GM12878 (cell line): ENCODE measurements at regions not wholly inside any gene's neighbourhood (a gene's known extent, or its start where the extent isn't known, plus 50 kb on each side); places are given as distances from the start of the nearest gene placed in this dataset.

Source experiments
- ATAC-seq: fragments of 200-7000 bp; cut with Tn5 transposase; 3 replicates; pipeline ENCODE4 v1.9.1; 2020; ENCODE audit warnings: mild to moderate bottlenecking, moderate library complexity
- BruUV-seq: library from RNA; stranded (reverse); fragments of 400-500 nt; replicated peaks from 2 replicates; lab custom pipeline; 2021; lab: Mats Ljungman, UMichigan
- CTCF ChIA-PET: fragments of 300-600 bp; sonication (Branson Sonifier 250); formaldehyde crosslinking; extraction: SDS; loops from one replicate; lab custom pipeline; 2021; ENCODE audit warnings: inconsistent platforms; lab: Yijun Ruan, JAX
- POLR2A ChIA-PET: fragments of 350-600 bp; formaldehyde crosslinking; extraction: SDS; loops from one replicate; lab custom pipeline; 2021; ENCODE audit warnings: inconsistent platforms; lab: Charles Lee
- RAD21 ChIA-PET: fragments of 300-600 bp; sonication (Branson Sonifier 250); formaldehyde crosslinking; loops from one replicate; lab custom pipeline; 2023; ENCODE audit warnings: antibody characterized with exemption; ENCODE audit not compliant: unreplicated experiment; lab: Charles Lee
- SMC1A ChIA-PET: fragments of 300-600 bp; sonication (Branson Sonifier 250); formaldehyde crosslinking; loops from one replicate; lab custom pipeline; 2023; ENCODE audit not compliant: unreplicated experiment, uncharacterized antibody; lab: Charles Lee
- DNase-seq: peaks from one replicate; pipeline ENCODE4 v3.0.0-alpha.2; 2011; ENCODE audit warnings: low read depth, low spot score
- FAIRE-seq: peaks from 3 replicates; lab custom pipeline; 2011; peaks lifted over from hg19 to GRCh38; lab: Jason Lieb, UNC
- H2AFZ ChIP-seq: 2 replicates; pipeline ENCODE4 v1.6.0; 2011; ENCODE audit warnings: low read depth, low read length, control low read depth; ENCODE audit not compliant: control insufficient read depth
- H3K27ac ChIP-seq: 2 replicates; pipeline ENCODE4 v1.5.1; 2011; ENCODE audit warnings: control low read depth; ENCODE audit not compliant: control insufficient read depth, insufficient read depth
- H3K27me3 ChIP-seq, 2 experiments: replicated peaks in 1 of 2; 2 replicates each; pipeline versions ENCODE4 v1.6.0 to v1.6.1; 2011; ENCODE audit warnings: low read length in 1 of 2; ENCODE audit not compliant: control insufficient read depth in 2 of 2, insufficient read depth in 2 of 2
- H3K36me3 ChIP-seq, 2 experiments: 2 replicates each; pipeline ENCODE4 v1.5.1; 2011; ENCODE audit warnings: low read length in 1 of 2; ENCODE audit not compliant: control insufficient read depth in 2 of 2, insufficient read depth in 2 of 2
- H3K4me1 ChIP-seq: 2 replicates; pipeline ENCODE4 v1.6.1; 2011; ENCODE audit warnings: mild to moderate bottlenecking, low read length, moderate library complexity, mixed read lengths; ENCODE audit not compliant: control insufficient read depth, insufficient read depth
- H3K4me2 ChIP-seq: 2 replicates; pipeline ENCODE4 v1.6.0; 2011; ENCODE audit warnings: control low read depth; ENCODE audit not compliant: control insufficient read depth, insufficient read depth
- H3K4me3 ChIP-seq: fragments of 200-600 bp; sonication (generic); 2 replicates; pipeline ENCODE4 v1.5.1; 2016
- H3K79me2 ChIP-seq: 2 replicates; pipeline ENCODE4 v1.6.0; 2011; ENCODE audit warnings: low read length; ENCODE audit not compliant: control insufficient read depth, insufficient read depth
- H3K9ac ChIP-seq: 2 replicates; pipeline ENCODE4 v1.8.0; 2011; ENCODE audit warnings: low read length, control low read depth, mixed read lengths; ENCODE audit not compliant: control insufficient read depth, insufficient read depth
- H3K9me3 ChIP-seq: replicated peaks from 3 replicates; pipeline ENCODE4 v1.5.1; 2011; ENCODE audit warnings: mild to moderate bottlenecking, low read length; ENCODE audit not compliant: control insufficient read depth, insufficient read depth
- H4K20me1 ChIP-seq: 2 replicates; pipeline ENCODE4 v1.6.0; 2011; ENCODE audit not compliant: control insufficient read depth, insufficient read depth
- ATF7 ChIP-seq: fragments of 450-650 bp; IDR thresholded peaks from 2 replicates; pipeline ENCODE4 v1.6.1; 2016; ENCODE audit warnings: low read depth, mild to moderate bottlenecking
- FOXK2 ChIP-seq: fragments of 450-650 bp; IDR thresholded peaks from 2 replicates; pipeline ENCODE4 v1.6.1; 2017; ENCODE audit warnings: mild to moderate bottlenecking, moderate library complexity
- IKZF1 ChIP-seq: fragments of 450-650 bp; conservative IDR thresholded peaks from 2 replicates; pipeline ENCODE4 v1.6.1; 2017; ENCODE audit warnings: antibody characterized with exemption, mild to moderate bottlenecking
- MYB ChIP-seq: fragments of 150-350 bp; IDR thresholded peaks from 2 replicates; pipeline ENCODE4 v1.6.1; 2014; ENCODE audit warnings: mild to moderate bottlenecking, low read depth, low read length, borderline replicate concordance
- POLR2A ChIP-seq: IDR thresholded peaks from 2 replicates; pipeline ENCODE4 v1.6.1; 2011; ENCODE audit warnings: low read depth, mild to moderate bottlenecking, low read length
- SMAD5 ChIP-seq: IDR thresholded peaks from 2 replicates; pipeline ENCODE4 v1.6.1; 2016; ENCODE audit warnings: antibody characterized with exemption, low read depth
- ZNF207 ChIP-seq: fragments of 450-650 bp; IDR thresholded peaks from 2 replicates; pipeline ENCODE4 v1.6.1; 2014; ENCODE audit warnings: antibody characterized with exemption, mild to moderate bottlenecking, borderline replicate concordance
- ZNF687 ChIP-seq: fragments of 450-650 bp; IDR thresholded peaks from 2 replicates; pipeline ENCODE4 v1.6.1; 2017; ENCODE audit warnings: mild to moderate bottlenecking, moderate library complexity
- WGBS: methylation state at CpG from one replicate; pipeline ENCODE4 v1.1.6; 2016; ENCODE audit warnings: low lambda C conversion rate; ENCODE audit not compliant: insufficient replicate concordance, insufficient coverage; ENCODE audit errors: missing lambda C conversion rate; 5-methylcytosine and 5-hydroxymethylcytosine counted together
- in situ Hi-C: fragments of 300-500 bp; cut with MboI; formaldehyde crosslinking; loops from 9 replicates; pipeline ENCODE4 v1.14.3; 2018; ENCODE audit warnings: mixed read lengths
- intact Hi-C: fragments of 100-400 bp; cut with micrococcal nuclease; formaldehyde crosslinking; loops from one replicate; pipeline ENCODE4 v1.14.2; 2022; ENCODE audit not compliant: unreplicated experiment

DNA sequence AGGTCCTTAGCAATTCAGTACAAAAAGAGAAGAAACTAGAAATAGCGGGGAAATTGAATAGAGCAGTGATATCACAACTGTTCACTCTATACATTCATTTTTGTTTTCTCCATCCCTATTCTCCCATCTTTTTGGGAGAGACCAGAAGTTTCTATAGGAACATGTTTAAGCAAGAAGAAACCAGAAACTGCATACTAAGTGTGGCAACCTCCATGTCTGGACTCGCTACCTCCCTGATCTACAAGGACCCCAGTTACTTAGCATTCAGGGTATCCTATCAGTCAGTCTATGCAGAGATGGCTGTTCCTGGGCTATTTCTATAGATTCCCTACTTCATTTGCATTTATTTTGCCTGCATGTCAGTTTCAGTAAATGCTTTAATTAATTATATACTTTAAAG, 178.6 kb downstream of the PHLDA1 start:
- no peak overlapping the region for H3K27ac ChIP-seq
- no peaks in the 10 kb centered on the region for H3K4me1 ChIP-seq
- RAD21 ChIA-PET, result no interaction called here
- no peaks in the 10 kb centered on the region for H3K79me2 ChIP-seq
- intact Hi-C loops (no loop called here), in situ Hi-C loops (no loop called here)
- CTCF ChIA-PET, result no interaction called here
- TF ChIP-seq ZNF207 (no peak), POLR2A (no peak), FOXK2 (no peak), ATF7 (no peak), MYB (no peak), IKZF1 (no peak), SMAD5 (no peak), ZNF687 (no peak)
- POLR2A ChIA-PET, result no interaction called here
- BruUV-seq, result no TSS peak
- no peak for FAIRE-seq
- H3K9ac ChIP-seq, result no peak overlapping the region
- DNase-seq, result no peak
- no peaks in the 10 kb centered on the region for H4K20me1 ChIP-seq
- no peaks in the 10 kb centered on the region for H3K36me3 ChIP-seq
- no peak overlapping the region for H3K4me2 ChIP-seq
- no peak overlapping the region for H2AFZ ChIP-seq
- SMC1A ChIA-PET, result no interaction called here
- ATAC-seq, result no peak
- H3K9me3 ChIP-seq, result no peaks in the 10 kb centered on the region
- WGBS, result 52% methylated on average over 2 of the region's 2 CpGs
- H3K27me3 ChIP-seq, result no peaks in the 10 kb centered on the region
- no peak overlapping the region for H3K4me3 ChIP-seq
